ENCODE measurements at regions not wholly inside any gene's neighbourhood (a gene's known extent, or its start where the extent isn't known, plus 50 kb on each side); places are given as distances from the start of the nearest gene placed in this dataset.

DNA sequence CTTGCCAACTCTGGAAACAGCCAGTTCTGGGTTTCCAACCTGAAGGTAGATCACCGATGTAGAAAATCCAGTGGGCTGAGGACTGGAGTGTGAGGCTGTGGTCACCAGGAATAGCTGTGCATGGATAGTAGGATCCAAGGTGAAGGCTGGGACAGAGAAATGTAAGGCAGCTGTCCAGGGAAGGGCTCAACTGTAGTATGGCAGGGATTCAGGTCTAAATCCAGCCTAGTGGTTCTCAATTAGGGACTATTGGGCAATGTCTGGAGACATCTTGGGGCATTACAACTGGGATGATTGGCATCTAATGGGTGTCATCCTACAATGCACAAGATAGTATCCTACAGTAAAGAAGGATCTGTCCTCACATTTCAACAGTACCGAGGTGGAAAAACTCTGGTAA, 67.7 kb upstream of the RUNX1 start:
- no peaks in the 10 kb centered on the region for H3K36me3 Mint-ChIP-seq
- H3K4me3 Mint-ChIP-seq: no peak overlapping the region
- H3K27ac Mint-ChIP-seq: no peak overlapping the region
- H3K27me3 Mint-ChIP-seq: peaks cover 16% of the 10 kb centered on the region
- no peaks in the 10 kb centered on the region for H3K9me3 Mint-ChIP-seq
- H3K4me1 Mint-ChIP-seq: no peaks in the 10 kb centered on the region

GRCh38 chr21:35113064-35113463, 64.0 kb upstream of the RUNX1 start:
- Mint-ChIP-seq H3K27me3 (peaks cover 9% of the 10 kb centered on the region), H3K9me3 (peaks cover 0 to 2% (median 0%) of the 10 kb centered on the region in 3 donors), H3K4me1 (no peaks in the 10 kb centered on the region), H3K36me3 (no peaks in the 10 kb centered on the region), H3K27ac (no peak overlapping the region), H3K4me3 (no peak overlapping the region)

DNA sequence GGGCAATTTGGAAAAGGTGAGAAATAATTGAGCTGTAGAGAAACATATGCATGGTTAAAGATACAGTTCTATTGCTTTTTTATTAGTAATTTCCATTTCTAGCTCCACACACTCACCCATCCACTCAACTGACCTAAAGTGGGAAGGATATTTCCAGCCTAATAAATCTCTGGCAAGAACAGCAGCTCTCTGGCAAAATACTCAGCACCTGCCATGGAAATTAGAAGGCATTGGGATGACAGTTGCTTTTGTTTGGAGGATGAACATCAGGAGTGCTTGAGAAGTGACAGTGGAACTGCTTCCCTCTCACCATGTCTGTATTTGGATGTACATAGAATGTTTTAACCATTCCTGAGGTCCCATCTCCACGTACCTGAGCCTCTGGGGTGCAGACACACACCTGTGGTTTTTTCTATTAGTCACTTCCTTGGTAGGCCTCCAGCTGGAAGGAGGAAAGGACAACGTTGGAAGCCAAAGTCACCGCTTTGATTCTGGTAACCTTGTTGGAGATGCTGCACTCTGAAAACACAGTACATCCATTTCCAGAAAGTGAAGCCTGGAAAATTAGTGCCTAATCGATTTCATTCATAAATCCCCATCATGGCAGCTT, 62.3 kb upstream of the RUNX1 start:
- H3K4me3 Mint-ChIP-seq: no peak overlapping the region
- no peak overlapping the region for H3K27ac Mint-ChIP-seq
- H3K4me1 Mint-ChIP-seq: no peaks in the 10 kb centered on the region
- H3K9me3 Mint-ChIP-seq: peaks cover 0 to 2% (median 0%) of the 10 kb centered on the region in 3 donors
- no peaks in the 10 kb centered on the region for H3K36me3 Mint-ChIP-seq
- H3K27me3 Mint-ChIP-seq: peaks cover 5% of the 10 kb centered on the region

DNA sequence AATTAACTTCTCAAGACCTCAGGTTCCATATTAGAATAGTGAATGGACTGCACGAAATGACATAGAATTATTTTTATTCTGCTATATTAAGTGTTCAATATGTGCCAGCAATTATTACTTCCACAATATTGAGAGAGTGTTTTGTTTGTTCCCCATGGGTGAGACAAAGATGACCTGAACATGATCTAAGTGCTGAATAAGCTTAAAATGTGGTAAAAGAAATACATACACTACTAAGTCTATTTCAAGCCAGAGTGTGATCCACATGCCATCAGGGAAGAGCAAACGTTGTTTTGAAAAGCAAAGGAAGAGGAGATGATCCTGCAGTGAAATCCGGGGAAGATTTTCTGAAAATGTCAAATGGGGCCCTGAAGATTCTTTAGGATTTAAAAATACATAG, 59.8 kb upstream of the RUNX1 start:
- Mint-ChIP-seq H3K27ac (no peak overlapping the region), H3K36me3 (no peaks in the 10 kb centered on the region), H3K9me3 (peaks cover 0 to 3% (median 2%) of the 10 kb centered on the region in 3 donors), H3K4me1 (no peaks in the 10 kb centered on the region), H3K4me3 (no peak overlapping the region), H3K27me3 (peaks cover 4% of the 10 kb centered on the region)

GRCh38 chr21:35107520-35107919, 58.4 kb upstream of the RUNX1 start:
- Mint-ChIP-seq H3K27me3 (no peaks in the 10 kb centered on the region), H3K36me3 (no peaks in the 10 kb centered on the region), H3K4me1 (no peaks in the 10 kb centered on the region), H3K9me3 (peaks cover 0 to 3% (median 2%) of the 10 kb centered on the region in 3 donors), H3K4me3 (no peak overlapping the region), H3K27ac (no peak overlapping the region)

- Mint-ChIP-seq H3K4me3 (no peak overlapping the region), H3K4me1 (no peaks in the 10 kb centered on the region), H3K27me3 (no peaks in the 10 kb centered on the region), H3K9me3 (peaks cover 0 to 3% (median 2%) of the 10 kb centered on the region in 3 donors), H3K36me3 (no peaks in the 10 kb centered on the region), H3K27ac (no peak overlapping the region)
These were observed 57.2 kb upstream of the RUNX1 start for GRCh38 chr21:35106246-35106835.

DNA sequence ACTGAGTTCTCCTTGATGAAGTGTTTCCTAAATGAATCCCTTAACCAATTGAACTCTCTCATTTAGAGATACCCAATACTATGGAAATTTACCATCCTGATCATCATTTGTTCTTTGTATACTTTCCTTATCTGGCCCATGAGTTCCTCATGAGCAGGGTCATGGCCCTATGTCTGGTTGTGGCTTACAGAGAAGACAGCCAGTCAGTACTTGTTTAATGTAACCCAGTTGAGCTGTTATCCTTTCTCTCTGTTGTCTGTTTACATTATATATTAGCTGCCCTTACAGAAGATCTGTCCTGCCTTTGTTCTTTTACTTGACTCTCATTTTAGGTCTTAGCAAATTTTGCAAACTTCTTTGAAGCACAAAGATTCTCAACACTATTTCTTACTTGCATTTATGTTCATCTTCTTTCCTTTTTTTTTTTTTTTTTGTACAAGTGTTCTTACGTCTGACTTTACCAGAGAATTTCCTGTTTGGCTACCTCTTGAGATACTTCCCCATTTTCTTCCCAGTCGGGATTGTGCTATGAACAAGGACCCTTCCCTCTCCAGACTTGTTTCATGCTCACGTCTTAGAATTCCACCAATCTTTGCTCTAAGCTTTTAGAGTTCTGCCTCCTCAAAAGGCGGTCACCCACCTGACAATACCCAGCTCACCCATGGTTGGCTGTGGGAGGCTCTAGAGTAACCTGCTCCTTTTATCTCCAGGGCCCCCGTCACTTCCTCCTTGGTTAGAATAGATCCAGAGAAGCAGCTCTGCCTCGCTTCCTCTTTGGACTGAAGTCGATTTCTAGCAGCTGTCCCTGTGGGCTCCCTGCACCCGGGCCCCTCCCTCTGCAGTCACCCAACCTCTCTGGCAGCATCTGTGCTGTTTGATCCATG, 53.6 kb upstream of the RUNX1 start:
- Mint-ChIP-seq H3K27me3 (no peaks in the 10 kb centered on the region), H3K4me3 (no peak overlapping the region)

GRCh38 chr21:35100349-35100811, 51.3 kb upstream of the RUNX1 start:
- Mint-ChIP-seq H3K9me3 (peaks cover 0 to 3% (median 0%) of the 10 kb centered on the region in 3 donors), H3K4me1 (no peaks in the 10 kb centered on the region), H3K27me3 (peaks cover 2% of the 10 kb centered on the region), H3K36me3 (no peaks in the 10 kb centered on the region), H3K27ac (no peak overlapping the region), H3K4me3 (no peak overlapping the region)

More for the DNA sequence above, 53.6 kb upstream of the RUNX1 start:
- Mint-ChIP-seq H3K4me1 (no peaks in the 10 kb centered on the region), H3K9me3 (peaks cover 0 to 3% (median 0%) of the 10 kb centered on the region in 3 donors), H3K27ac (no peak overlapping the region), H3K36me3 (no peaks in the 10 kb centered on the region)

- Mint-ChIP-seq H3K27me3 (peaks cover 2% of the 10 kb centered on the region), H3K9me3 (peaks cover 0 to 3% (median 0%) of the 10 kb centered on the region in 3 donors), H3K4me1 (no peaks in the 10 kb centered on the region), H3K36me3 (no peaks in the 10 kb centered on the region), H3K27ac (no peak overlapping the region), H3K4me3 (no peak overlapping the region)
These were observed 50.2 kb upstream of the RUNX1 start for GRCh38 chr21:35099310-35099709.

All from IgD-negative memory B cell (primary cell).